GM19467 (cell line): ENCODE measurements at regions not wholly inside any gene's neighbourhood (a gene's known extent, or its start where the extent isn't known, plus 50 kb on each side); places are given as distances from the start of the nearest gene placed in this dataset.
"Not testable (repeated sequence)": the region's sequence is repeated elsewhere in the genome, so short reads cannot be mapped to it uniquely, and the experiment has no call there.

ENCODE experiments used
- ATAC-seq: cut with Tn5 transposase; IDR thresholded peaks from one replicate; pipeline ENCODE4 v1.9.1; 2021; ENCODE audit warnings: mild to moderate bottlenecking, moderate library complexity; ENCODE audit not compliant: unreplicated experiment

DNA sequence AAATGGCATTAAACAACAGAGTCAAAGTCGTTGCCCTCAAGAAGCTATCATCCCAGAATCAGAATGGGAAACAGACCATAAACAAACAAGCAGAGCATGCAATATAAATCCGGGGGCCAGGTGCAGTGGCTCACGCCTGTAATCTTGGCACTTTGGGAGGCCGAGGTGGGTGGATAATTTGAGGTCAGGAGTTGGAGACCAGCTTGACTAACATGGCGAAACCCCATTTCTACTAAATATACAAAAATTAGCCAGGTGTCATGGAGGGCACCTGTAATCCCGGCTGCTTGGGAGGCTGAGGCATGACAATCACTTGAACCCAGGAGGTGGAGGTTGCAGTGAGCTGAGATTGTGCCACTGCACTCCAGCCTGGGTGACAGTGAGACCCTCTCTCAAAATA is 249.8 kb downstream of the CYRIA start:
- ATAC-seq, result not testable (repeated sequence)

DNA sequence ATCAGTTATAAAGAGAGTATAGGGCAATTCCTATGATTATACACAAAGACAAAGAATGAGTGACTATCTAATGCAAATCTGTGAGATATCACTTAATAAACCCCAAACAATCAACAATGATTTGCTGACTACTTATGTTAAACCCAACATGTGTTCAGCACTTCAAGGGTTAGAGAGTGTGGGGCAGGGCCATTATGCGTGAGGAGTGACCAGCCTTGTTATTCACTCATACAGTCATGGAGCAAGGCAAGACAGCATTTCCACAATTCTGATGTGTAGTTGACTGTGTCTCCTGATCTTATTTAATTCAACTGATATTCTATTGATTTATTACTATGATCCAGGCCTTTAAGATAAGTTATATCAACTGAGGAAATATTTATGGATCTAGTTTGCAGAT is 251.7 kb downstream of the CYRIA start:
- ATAC-seq, result no peak

DNA sequence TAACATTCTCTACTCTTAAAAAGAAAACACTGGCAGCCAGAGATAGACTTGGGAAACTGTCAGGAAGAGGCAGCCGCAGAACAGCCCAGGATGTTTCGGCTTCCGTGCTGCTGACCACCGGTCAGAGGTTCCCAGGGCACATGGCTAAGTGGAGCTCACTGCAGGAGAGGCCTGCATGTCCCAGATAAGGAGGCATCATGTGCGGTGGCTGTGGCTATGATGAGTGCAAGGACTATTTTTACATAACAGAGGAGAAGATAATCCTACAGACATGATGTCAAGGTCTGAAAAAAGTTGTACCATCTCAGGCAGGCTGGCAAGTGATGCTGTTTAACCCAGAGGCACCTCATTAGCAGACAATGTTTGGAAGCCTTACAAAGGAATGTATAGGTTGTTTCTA is 252.3 kb downstream of the CYRIA start:
- no peak for ATAC-seq

DNA sequence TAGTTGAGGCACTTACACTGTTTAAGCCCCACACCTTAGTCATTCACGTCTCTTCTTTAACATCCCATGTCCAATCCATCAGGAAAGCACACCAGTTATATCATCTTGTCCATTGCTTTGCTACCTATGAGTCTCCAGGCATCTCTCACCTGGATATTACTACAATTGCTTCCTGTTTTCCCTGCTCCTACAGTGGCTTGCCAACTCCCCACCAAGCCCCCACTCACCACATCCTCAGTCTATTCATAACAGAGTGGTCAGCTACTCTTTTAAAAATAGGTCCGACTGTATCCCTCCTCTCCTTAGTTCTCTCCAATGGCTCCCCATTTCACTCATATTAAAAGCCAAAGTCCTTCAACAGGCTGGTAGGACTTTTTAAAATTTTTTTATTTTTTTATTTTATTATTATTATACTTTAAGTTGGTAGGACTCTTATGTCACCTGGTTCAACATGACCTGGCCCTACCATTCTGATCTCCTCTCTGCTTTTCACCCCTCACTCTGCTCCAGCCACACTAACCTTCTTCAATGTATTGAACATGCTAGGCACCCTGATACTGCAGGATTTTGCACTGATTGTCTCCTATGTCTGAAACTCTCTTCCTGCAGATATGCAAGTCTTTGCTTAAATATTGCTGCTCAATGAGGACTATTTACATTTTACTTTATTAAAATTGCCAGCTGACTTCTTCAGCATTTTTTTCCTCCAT is 253.2 kb downstream of the CYRIA start:
- no peak for ATAC-seq

DNA sequence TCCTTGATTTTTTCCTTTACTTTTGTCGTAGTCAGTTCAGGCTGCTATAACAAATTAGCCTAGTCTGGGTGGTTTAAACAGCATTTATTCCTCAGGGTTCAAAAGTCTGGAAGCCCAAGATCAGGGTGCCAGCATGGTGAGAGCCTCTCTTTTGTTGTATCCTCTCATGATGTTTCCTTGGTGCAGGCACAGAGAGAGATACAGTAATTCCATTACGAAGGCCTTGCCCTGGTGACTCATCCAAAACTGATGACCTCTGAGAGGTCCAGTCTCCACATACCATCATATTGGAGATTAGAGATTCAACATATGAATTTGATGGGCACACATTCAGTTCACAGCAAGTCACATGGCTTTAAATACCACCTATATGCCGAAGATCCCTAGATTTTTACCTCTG is 253.8 kb downstream of the CYRIA start:
- ATAC-seq, result no peak

DNA sequence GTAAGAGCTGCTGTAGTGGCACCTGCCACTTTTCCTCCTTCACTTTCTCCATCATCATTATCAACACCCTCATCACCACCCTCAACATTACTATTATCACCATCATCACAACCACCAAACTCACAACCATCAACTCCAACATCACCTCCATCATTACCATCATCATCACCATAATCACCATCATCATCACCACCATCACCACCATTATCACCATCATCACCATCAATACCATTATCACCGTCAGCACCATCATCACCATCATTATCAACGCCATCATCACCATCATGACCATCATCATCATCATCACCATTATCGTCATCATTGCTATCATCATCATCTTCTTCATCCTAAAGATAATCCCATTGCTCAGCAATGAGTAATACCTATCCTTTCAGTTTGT is 255.8 kb downstream of the CYRIA start:
- no peak for ATAC-seq

DNA sequence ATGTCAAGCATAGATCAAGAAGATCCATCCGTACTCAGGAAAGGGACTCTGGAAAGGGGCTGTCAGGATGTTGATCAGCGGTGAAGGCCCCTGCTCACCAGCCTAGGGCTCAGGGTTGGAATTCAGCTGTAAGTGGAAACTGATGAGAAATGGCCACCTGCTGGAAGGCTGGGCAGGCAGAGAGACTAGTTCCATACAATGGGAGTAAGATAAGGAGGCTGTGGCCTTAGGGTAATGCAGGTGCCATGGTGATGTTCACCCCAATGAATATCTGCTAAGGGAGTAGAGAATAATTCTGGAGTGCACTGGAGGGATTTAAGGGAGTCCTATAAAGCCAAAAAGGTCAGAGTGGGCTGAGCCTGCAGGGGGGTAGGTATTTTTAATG is 256.6 kb downstream of the CYRIA start:
- no peak for ATAC-seq

DNA sequence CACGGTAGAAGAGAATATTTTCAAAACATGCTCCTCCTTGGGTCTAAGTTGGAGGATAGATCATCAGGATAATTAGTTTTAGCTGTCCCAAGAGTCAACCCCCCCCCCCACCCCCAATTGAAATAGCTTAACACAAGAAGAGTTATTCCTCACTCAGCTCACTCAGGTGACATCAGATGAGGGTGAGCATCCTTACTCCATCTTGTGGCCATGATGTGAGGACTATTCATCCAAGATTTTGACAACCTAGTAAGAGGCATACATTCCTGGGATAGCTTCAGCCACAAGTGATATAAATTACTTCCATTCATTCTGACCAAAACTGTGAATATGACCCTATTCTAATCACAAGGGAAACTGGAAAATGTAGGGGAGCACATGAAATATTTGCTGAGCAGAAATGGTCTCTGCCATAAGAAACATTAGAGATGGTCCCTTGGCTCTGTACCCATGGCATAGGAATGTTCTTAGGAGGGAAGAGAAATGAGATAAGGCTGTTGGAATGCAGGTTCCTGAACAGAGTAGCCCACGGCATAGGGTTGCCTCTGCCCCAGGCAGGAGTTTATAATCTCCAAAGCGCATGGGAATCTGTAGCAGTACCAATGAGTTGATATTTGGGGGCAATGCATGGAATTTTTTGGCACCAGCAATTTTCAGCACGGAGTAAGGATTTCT is 257.2 kb downstream of the CYRIA start:
- no peak for ATAC-seq

DNA sequence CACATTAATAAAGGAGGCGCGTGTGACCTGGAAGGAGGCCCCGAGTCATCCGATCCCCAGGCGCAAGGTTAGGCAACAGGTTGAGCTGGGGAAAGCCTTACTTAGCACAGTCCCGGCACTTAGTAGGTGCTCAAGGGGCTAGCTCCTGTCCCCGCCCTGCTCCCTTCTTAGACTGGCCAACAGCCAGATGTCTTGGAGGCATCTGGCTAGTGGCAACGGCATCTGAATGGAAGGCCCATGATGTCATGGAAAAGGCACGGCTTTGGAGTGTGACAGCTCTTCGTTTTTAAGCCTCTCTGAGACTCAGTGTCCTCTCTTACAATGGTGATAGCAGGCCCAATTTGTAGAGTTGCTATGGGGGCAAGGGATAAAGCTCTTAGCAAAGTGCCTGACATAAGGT is 258.3 kb downstream of the CYRIA start:
- ATAC-seq, result no peak

DNA sequence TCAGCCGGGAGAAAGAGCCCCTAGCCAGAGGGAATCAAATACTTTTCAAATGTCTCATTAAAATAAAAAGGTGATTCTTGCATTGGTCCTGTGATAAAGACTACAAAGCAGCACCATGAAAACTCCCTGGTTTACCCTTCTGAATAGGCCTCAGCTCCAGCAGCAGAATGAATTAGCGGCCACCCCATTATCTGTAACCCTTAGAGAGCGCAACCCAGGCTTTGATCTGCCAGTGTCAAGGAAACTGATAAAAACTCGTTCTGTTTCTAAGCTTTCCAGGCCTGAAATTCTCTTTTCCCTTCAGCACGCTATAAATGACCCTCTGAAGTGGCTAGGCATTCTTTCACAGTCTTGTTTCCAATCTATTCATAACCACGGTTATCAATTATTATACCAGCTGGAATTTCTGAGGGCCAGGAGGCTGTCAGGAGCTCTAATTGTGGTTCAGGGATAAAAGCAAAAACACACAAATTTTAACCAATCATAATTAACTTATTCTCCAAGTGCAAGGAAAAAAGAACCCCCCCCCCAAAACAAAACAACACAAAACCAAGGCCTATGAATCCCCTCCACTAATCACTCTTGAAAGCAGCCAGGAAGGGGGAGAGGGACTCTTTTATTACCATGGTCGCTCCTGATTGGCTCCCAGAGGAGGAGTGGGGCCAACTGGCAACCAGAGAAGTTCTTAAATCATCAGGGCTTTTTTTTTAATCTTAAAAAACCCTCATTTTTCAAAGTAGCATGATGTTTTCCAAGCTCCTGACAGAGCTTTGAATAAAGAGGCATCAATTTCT is 258.9 kb downstream of the CYRIA start:
- ATAC-seq, result no peak

DNA sequence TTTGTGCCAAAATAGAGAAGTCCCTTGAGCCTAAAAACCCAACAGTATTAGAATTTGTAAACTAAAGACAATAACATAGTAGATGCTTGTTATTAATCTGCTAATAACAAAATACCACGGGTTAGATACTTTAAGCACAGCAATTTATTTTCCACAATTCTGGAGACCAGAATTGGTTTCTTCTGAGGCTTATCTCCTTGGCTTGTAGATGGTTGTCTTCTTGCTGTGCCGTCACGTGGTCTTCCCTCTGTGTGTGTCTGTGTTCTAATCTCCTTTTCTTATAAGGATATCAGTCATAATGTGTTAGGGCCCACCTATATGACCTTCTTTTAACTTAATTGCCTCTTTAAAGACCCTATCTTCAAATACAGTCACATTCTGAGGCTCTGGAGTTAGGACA is 260.1 kb downstream of the CYRIA start:
- ATAC-seq, result no peak

DNA sequence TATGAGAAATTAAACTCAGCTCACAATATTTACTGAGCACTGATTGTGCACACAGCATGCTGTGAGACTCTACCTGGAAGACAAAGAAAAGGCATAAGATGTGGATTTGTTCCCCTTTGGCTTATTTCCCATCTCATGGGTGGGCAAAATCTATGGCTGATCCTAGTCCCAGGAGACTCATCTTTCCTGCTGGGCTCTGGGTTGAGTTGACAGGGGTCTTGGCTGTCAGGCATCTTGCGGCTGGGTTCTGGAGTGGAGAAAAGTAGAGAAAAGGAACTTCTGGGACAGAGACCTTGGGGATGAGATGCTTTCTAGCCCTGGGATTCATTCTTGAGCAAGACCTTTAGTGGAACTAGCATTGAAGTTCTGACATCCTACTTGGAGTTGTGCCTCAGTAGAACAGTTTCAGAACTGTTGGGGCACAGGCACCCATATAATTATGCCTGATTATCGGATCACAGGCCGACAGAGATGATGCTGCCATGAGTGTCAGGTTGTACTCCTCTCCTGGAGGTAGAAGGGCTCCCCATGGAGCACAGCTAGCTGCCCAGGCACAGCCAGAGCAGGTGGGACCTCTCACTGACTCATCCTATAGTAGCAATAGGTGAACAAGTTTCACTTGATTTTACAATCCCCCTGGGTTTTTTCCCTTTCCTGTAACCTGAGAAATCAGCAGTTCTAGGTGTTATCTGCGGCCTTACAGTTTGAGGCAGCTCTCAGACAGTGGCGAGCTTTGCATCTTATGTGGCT is 260.9 kb downstream of the CYRIA start:
- ATAC-seq, result no peak

DNA sequence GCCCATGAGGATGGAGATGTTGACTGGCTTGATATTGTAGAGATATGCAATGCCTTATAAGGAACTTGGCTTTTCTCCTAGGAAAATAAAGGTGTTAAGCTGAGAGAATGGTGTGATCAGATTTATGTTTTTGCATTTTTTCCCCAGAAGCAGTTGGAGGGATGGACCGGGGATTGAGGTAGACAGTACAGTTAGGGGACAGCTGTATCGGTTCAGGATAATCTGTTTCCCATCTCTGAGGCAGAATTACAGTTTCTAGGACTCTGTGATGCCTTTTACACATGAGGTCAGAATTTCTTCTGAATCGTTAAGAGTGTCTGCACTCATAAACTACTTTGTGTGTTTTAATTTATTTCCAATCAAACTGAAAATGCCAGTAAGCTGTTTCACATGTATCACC is 261.5 kb downstream of the CYRIA start:
- ATAC-seq, result no peak

DNA sequence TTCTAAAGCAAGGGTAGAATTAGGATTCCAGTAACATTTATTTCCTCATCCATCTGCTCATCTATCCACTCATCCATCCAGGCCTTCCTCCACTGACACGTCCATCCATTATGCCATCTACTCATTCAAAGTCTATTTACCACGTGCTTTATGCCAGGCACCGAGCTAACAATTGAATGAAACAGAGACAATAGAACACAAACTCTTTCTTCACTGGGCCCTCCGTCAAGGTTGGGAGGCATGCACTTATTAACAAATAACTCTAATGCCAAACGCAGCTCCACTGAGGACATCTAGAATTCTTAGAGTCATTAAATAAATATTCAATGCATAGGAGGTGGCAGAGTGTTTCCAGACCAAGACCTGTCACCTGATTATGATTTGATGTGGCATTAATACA is 262.7 kb downstream of the CYRIA start:
- no peak for ATAC-seq

DNA sequence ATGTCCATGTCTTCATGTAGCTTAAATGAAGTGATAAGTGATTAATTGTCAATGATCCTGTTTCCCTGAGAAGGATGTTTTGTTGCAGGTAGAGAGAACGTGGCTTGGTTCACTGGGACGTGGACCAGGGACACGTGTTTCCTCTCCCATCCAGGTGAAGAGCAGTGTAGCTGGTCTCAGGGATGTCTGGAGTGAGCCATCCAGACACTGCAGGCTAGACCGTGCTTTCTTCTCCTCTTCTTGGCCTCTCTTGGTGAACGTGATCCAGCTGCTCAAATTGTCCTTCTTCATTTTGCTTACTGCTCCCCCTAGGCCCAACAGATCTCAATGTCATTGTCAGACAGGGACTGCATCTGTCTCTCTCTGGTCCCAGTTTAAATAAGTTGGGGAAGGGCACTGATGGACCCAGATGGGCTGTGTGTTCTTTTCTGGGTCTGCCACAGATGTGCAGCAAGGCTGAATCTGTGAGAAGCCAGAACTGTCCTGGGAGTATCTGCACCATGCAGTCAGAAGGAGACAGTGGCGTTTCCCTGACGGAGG is 263.8 kb downstream of the CYRIA start:
- no peak for ATAC-seq

DNA sequence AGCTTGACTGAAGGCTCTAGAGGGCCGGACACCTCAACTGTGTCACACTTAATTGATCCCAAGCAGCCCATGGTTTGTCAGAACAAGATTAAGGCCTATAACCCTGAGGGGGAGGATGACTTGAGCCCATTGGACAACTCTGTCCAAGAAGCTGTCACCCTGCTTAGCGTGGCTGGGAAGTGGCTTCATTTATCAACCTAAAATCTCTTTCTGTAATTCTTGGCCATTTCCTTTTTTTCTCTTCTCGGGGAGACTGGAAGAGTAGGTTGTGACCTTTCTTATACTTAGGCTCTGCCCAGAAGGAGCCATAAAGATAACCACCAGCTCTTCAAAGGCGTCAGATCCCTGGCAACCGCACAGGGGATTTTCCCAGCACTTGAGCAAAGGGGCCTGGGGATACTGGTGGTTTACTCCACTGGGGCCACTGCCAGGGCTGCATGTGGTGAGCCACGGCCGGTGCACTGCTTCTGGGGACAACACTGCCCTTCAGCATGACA is 265.5 kb downstream of the CYRIA start:
- no peak for ATAC-seq

DNA sequence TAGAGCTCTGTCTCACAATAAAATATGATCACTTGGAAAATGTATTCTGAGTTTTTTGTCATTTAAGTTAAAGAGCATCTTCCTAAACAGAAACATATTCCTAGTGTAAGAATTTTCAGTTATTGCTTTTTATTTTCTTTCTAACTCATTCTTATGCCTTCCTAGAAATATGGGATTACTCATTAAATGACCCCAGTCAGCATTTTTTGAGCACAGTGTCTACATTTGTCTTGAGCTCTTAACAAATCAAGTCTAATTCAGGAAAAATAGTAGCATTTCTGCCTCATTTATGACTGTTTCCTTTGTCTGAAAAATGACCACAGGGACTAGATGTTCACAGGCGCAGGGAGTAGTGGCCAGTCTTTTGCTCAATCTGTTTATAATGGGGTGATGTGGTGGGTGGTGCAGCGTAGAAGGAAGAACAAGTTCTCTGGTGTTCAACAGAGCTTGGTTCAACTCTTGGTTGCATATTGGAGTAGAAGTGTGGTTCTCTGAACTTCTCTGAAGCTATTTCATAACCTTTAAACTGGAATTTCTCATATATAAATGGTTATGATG is 267.1 kb downstream of the CYRIA start:
- no peak for ATAC-seq

DNA sequence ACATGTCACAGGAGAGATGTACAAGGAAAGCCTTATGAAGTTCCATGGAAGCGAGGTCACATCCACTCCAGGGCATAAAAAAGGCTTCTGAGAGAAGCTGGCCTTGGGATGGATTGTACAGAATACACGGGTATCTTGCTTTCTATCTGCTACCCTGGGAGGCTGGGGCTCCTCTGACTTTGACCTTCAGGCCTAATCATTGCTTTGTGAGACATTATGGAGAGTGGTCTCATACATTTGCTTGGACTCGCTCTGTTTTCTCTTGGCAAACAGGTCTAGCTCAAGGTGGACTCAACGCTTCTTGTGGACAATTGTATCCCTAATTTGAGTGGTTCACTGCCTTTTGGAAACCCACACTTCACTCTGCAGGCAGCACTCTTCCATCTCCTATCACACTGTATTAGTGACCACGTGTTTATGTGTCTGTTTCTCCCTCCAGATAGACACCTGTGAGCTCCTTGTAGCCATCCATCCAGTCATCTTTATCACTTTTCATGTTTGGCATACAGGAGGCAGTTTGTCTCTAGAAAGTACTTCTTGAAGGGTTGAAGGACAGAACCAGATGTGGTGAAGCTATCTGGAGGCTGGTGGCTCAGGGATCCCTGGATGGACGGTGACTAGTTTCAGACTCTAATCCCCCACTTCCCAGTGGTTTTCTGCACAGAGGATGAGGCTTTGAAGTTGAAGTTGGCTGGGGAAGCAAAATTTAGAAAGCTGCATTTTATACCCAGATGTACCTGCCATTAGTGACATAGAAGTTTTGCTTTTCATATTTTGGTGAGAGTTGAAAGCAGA is 267.8 kb downstream of the CYRIA start:
- no peak for ATAC-seq

DNA sequence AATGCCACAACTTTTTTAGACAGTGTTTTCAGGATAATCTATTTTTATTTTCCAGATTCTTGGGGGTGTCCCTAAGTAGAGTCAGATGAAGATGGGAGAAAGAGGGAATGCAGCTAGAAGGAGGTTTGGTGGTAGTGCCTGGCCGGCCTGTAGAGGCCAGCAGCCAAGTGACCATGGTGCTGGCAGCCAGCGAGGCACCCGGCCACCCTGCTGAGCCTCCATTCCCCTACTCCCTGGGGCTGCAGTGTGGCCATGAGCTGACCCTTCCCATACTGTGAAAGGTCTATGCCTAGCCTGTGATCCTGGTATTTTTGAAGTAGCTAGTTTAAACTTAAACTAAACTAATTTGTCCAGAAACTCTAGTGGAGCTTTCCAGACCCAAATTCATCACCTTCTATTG is 268.6 kb downstream of the CYRIA start:
- no peak for ATAC-seq

DNA sequence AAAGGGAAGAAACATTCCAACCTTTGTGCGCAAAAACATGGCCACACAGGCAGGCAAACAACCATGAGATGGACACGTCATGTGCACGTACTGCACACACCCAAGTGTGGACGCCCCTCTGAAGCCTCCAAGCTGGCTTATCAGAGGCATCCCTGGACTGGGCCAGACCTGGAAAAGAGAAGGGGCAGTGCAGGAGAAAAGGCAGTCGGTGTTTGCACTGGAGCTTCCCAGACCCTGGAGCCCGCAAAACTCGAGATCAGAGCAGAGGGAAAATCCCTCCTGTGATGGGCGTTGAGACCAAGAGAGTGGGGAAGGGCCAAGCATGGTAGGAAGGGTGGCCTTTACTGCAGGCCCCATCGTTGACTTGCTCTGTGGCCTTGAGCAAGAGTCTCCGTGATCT is 269.5 kb downstream of the CYRIA start:
- ATAC-seq, result no peak
